ENCODE measurements at regions not wholly inside any gene's neighbourhood (a gene's known extent, or its start where the extent isn't known, plus 50 kb on each side); places are given as distances from the start of the nearest gene placed in this dataset.

DNA sequence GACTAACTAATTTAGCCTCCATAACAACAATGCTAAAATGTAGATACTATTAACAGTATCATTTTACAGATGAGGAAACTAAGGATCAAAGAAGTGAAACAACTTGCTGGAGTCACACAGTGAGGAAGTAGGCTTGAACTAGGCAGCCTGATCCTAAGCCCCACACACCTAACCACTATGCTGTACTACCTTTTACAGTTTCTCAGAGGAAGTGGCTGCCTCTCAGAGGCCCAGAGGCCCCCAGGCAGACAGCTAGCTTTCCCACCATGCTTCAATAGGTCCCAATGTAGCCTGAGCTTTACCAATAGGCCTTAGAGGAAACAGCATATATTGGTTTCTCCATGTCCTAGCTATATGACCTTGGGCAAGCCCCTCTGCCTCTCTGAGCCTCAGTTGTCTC, 69.4 kb upstream of the PJA1 start:
- intact Hi-C loops (cut with micrococcal nuclease; ENCODE audit: unreplicated experiment) = no loop called here
- Histone ChIP-seq H3K4me3 (no peak overlapping the region), H3K4me2 (ENCODE audit: control insufficient read depth, insufficient read depth) (no peak overlapping the region), H3K9ac (ENCODE audit: control insufficient read depth, insufficient read depth, low read length) (no peak overlapping the region), H3K9me3 (replicated peaks; ENCODE audit: control insufficient read depth, insufficient read depth, low read length) (no peaks in the 10 kb centered on the region), H2AFZ (ENCODE audit: control insufficient read depth, low read depth, low read length) (no peak overlapping the region), H3K36me3 (ENCODE audit: control insufficient read depth in 2 of 2, insufficient read depth in 2 of 2, low read length in 1 of 2) (no peaks in the 10 kb centered on the region), H3K27ac (ENCODE audit: control insufficient read depth, insufficient read depth) (no peak overlapping the region), H4K20me1 (ENCODE audit: control insufficient read depth, insufficient read depth) (no peaks in the 10 kb centered on the region), H3K27me3 (replicated peaks in 1 of 2; ENCODE audit: control insufficient read depth in 2 of 2, insufficient read depth in 2 of 2, low read length in 1 of 2) (peaks cover 0 to 1% of the 10 kb centered on the region in 2 experiments; a peak in 1 of 4 replicates), H3K4me1 (ENCODE audit: control insufficient read depth, insufficient read depth, low read length) (no peaks in the 10 kb centered on the region), H3K79me2 (ENCODE audit: control insufficient read depth, insufficient read depth, low read length) (no peaks in the 10 kb centered on the region)
- ATAC-seq (no peak), FAIRE-seq (no peak), DNase-seq (ENCODE audit: low read depth, low spot score) (no peak)
- ChIA-PET SMC1A (ENCODE audit: uncharacterized antibody, unreplicated experiment) (interaction anchor here (1.2 kb wide), 1 partner anchor 10 kb away, joined by 3 read pairs; no protein-coding TSS in a partner anchor), POLR2A (no interaction called here), CTCF (interaction anchor here (2.1 kb wide), 1 partner anchor 12 kb away, joined by 5 read pairs; no protein-coding TSS in a partner anchor), RAD21 (ENCODE audit: unreplicated experiment) (no interaction called here)
- in situ Hi-C loops (cut with MboI) = no loop called here
- TF ChIP-seq POU2F2 (IDR thresholded peaks at IDR 0.05; ENCODE audit: borderline replicate concordance, low read depth, low read length) = no peak
- no peak for TF ChIP-seq FOXM1 (IDR thresholded peaks at IDR 0.05; ENCODE audit: low read depth, low read length)
- TF ChIP-seq CHD4 (IDR thresholded peaks at IDR 0.05) = no peak
- TF ChIP-seq, protein P1, sequence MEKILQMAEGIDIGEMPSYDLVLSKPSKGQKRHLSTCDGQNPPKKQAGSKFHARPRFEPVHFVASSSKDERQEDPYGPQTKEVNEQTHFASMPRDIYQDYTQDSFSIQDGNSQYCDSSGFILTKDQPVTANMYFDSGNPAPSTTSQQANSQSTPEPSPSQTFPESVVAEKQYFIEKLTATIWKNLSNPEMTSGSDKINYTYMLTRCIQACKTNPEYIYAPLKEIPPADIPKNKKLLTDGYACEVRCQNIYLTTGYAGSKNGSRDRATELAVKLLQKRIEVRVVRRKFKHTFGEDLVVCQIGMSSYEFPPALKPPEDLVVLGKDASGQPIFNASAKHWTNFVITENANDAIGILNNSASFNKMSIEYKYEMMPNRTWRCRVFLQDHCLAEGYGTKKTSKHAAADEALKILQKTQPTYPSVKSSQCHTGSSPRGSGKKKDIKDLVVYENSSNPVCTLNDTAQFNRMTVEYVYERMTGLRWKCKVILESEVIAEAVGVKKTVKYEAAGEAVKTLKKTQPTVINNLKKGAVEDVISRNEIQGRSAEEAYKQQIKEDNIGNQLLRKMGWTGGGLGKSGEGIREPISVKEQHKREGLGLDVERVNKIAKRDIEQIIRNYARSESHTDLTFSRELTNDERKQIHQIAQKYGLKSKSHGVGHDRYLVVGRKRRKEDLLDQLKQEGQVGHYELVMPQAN (conservative IDR thresholded peaks at IDR 0.05) = no peak
- no peak for TF ChIP-seq HDAC6 (IDR thresholded peaks at IDR 0.05; ENCODE audit: unreplicated experiment)
- TF ChIP-seq SP1 (IDR thresholded peaks at IDR 0.05; ENCODE audit: low read depth, low read length) = no peak
- no TSS peak for BruUV-seq (replicated peaks)

DNA sequence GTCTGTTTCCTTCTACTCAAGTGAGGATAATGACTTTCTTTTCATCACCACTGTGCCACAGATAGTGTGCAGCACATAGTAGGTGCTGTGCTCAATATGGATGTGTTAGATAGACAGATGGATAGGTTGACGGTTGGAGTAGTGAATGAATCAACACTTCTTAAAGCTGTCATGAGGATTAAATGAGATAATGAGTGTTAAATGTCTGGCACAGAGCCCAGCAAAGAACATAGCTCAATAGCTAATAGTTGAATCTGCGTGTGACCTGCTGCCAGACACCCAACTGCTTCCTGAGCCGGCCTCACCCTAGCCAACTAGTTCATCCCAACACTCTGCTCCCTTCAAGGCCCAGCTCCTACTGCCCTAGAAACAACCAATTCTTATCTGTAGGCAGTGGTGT, 67.7 kb upstream of the PJA1 start:
- no peak for DNase-seq (ENCODE audit: low read depth, low spot score)
- TF ChIP-seq RAD51 (IDR thresholded peaks at IDR 0.05) = no peak
- no peak for TF ChIP-seq JUND (IDR thresholded peaks at IDR 0.05; ENCODE audit: low read depth, low read length)
- no peak for TF ChIP-seq CREM (IDR thresholded peaks at IDR 0.05; ENCODE audit: low read depth)
- no peak for TF ChIP-seq ASH2L (IDR thresholded peaks at IDR 0.05; ENCODE audit: borderline replicate concordance, low read depth)
- no peak for TF ChIP-seq RUNX3 (IDR thresholded peaks at IDR 0.05; ENCODE audit: low read length)
- TF ChIP-seq, protein P2, sequence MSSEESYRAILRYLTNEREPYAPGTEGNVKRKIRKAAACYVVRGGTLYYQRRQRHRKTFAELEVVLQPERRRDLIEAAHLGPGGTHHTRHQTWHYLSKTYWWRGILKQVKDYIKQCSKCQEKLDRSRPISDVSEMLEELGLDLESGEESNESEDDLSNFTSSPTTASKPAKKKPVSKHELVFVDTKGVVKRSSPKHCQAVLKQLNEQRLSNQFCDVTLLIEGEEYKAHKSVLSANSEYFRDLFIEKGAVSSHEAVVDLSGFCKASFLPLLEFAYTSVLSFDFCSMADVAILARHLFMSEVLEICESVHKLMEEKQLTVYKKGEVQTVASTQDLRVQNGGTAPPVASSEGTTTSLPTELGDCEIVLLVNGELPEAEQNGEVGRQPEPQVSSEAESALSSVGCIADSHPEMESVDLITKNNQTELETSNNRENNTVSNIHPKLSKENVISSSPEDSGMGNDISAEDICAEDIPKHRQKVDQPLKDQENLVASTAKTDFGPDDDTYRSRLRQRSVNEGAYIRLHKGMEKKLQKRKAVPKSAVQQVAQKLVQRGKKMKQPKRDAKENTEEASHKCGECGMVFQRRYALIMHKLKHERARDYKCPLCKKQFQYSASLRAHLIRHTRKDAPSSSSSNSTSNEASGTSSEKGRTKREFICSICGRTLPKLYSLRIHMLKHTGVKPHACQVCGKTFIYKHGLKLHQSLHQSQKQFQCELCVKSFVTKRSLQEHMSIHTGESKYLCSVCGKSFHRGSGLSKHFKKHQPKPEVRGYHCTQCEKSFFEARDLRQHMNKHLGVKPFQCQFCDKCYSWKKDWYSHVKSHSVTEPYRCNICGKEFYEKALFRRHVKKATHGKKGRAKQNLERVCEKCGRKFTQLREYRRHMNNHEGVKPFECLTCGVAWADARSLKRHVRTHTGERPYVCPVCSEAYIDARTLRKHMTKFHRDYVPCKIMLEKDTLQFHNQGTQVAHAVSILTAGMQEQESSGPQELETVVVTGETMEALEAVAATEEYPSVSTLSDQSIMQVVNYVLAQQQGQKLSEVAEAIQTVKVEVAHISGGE (CRISPR knock-in tag; IDR thresholded peaks at IDR 0.05) = no peak

More for the DNA sequence above, 67.7 kb upstream of the PJA1 start:
- ChIA-PET CTCF (interaction anchor here (0.8 to 2.1 kb wide), 2 partner anchors 11 to 418 kb away, joined by 3 to 5 read pairs; no protein-coding TSS in a partner anchor), SMC1A (ENCODE audit: uncharacterized antibody, unreplicated experiment) (no interaction called here), RAD21 (ENCODE audit: unreplicated experiment) (no interaction called here), POLR2A (no interaction called here)
- Histone ChIP-seq H3K27ac (ENCODE audit: control insufficient read depth, insufficient read depth) (no peak overlapping the region), H2AFZ (ENCODE audit: control insufficient read depth, low read depth, low read length) (no peak overlapping the region), H3K9me3 (replicated peaks; ENCODE audit: control insufficient read depth, insufficient read depth, low read length) (no peaks in the 10 kb centered on the region), H3K36me3 (ENCODE audit: control insufficient read depth in 2 of 2, insufficient read depth in 2 of 2, low read length in 1 of 2) (no peaks in the 10 kb centered on the region), H3K4me2 (ENCODE audit: control insufficient read depth, insufficient read depth) (no peak overlapping the region), H3K27me3 (replicated peaks in 1 of 2; ENCODE audit: control insufficient read depth in 2 of 2, insufficient read depth in 2 of 2, low read length in 1 of 2) (no peaks in the 10 kb centered on the region; a peak in 1 of 4 replicates), H3K79me2 (ENCODE audit: control insufficient read depth, insufficient read depth, low read length) (no peaks in the 10 kb centered on the region), H3K4me1 (ENCODE audit: control insufficient read depth, insufficient read depth, low read length) (no peaks in the 10 kb centered on the region), H3K9ac (ENCODE audit: control insufficient read depth, insufficient read depth, low read length) (no peak overlapping the region), H4K20me1 (ENCODE audit: control insufficient read depth, insufficient read depth) (no peaks in the 10 kb centered on the region), H3K4me3 (no peak overlapping the region)
- FAIRE-seq (no peak), ATAC-seq (no peak)
- intact Hi-C loops (cut with micrococcal nuclease; ENCODE audit: unreplicated experiment) (no loop called here), in situ Hi-C loops (cut with MboI) (no loop called here)
- no TSS peak for BruUV-seq (replicated peaks)
- 6% methylated on average over 3 of the region's 3 CpGs for WGBS (ENCODE audit: insufficient coverage, insufficient replicate concordance, low lambda C conversion rate, missing lambda C conversion rate)
